ENCODE measurements at regions not wholly inside any gene's neighbourhood (a gene's known extent, or its start where the extent isn't known, plus 50 kb on each side); places are given as distances from the start of the nearest gene placed in this dataset.

DNA sequence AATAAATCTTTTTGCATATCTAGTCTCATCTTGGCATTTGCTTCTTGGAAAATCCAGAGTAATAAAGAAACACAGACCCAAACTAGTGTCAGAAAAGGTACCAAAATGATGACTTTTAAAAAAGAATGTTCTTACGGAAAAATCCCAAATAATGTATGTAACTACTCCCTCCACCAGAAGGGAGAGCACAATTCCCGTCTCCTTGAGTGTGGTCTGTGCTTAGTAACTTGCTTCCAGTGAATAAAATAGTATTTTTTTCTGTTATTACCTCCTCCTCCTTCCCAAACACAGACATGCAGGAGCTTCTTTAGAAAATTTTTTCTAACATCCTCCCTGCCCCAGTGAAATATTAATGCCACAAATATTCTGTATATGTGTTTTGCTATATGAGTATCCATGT is 358.1 kb downstream of the ZFHX3 start:
- TF ChIP-seq, protein P1, sequence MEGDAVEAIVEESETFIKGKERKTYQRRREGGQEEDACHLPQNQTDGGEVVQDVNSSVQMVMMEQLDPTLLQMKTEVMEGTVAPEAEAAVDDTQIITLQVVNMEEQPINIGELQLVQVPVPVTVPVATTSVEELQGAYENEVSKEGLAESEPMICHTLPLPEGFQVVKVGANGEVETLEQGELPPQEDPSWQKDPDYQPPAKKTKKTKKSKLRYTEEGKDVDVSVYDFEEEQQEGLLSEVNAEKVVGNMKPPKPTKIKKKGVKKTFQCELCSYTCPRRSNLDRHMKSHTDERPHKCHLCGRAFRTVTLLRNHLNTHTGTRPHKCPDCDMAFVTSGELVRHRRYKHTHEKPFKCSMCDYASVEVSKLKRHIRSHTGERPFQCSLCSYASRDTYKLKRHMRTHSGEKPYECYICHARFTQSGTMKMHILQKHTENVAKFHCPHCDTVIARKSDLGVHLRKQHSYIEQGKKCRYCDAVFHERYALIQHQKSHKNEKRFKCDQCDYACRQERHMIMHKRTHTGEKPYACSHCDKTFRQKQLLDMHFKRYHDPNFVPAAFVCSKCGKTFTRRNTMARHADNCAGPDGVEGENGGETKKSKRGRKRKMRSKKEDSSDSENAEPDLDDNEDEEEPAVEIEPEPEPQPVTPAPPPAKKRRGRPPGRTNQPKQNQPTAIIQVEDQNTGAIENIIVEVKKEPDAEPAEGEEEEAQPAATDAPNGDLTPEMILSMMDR (IDR thresholded peaks at IDR 0.05), result no peak
- TF ChIP-seq POLR2AphosphoS5 (IDR thresholded peaks at IDR 0.05), result no peak
